SK-N-SH treated with all-trans-retinoic acid at 6 μM for 48 hours (cell line): ENCODE measurements at regions not wholly inside any gene's neighbourhood (a gene's known extent, or its start where the extent isn't known, plus 50 kb on each side); places are given as distances from the start of the nearest gene placed in this dataset.

Experiments
- ARNTL ChIP-seq: fragments of 450-650 bp; formaldehyde crosslinking; IDR thresholded peaks from 2 replicates; pipeline ENCODE4 v1.5.0; 2020; ENCODE audit warnings: low read depth, mild to moderate bottlenecking, moderate library complexity, borderline replicate concordance
- BACH2 ChIP-seq: fragments of 250-450 bp; sonication (Bioruptor Pico); IDR thresholded peaks from 2 replicates; pipeline ENCODE4 v1.9.0; 2021; ENCODE audit warnings: mild to moderate bottlenecking, borderline replicate concordance
- CREB5 ChIP-seq: fragments of 250-450 bp; sonication (Bioruptor Pico); IDR thresholded peaks from 2 replicates; pipeline ENCODE4 v1.5.1; 2020; ENCODE audit warnings: low read depth, mild to moderate bottlenecking, moderate library complexity
- RARB ChIP-seq: fragments of 250-450 bp; sonication (Bioruptor Pico); IDR thresholded peaks from 2 replicates; pipeline ENCODE4 v1.8.0; 2021; ENCODE audit warnings: mild to moderate bottlenecking, moderate library complexity
- ZFP3 ChIP-seq: fragments of 250-450 bp; sonication (Bioruptor Pico); IDR thresholded peaks from 2 replicates; pipeline ENCODE4 v1.5.0; 2020; ENCODE audit warnings: mild to moderate bottlenecking, moderate library complexity
- ZFP30 ChIP-seq: fragments of 450-650 bp; formaldehyde crosslinking; IDR thresholded peaks from 2 replicates; pipeline ENCODE4 v1.5.0; 2022; ENCODE audit warnings: mild to moderate bottlenecking, moderate library complexity
- ZNF565 ChIP-seq: fragments of 450-650 bp; formaldehyde crosslinking; conservative IDR thresholded peaks from 2 replicates; pipeline ENCODE4 v1.5.0; 2020; ENCODE audit warnings: low read depth, mild to moderate bottlenecking, moderate library complexity
- TF ChIP-seq, protein P1 (sequence below): fragments of 250-450 bp; sonication (Bioruptor Pico); IDR thresholded peaks from 2 replicates; pipeline ENCODE4 v1.8.0; 2020; ENCODE audit warnings: mild to moderate bottlenecking, moderate library complexity, borderline replicate concordance

DNA sequence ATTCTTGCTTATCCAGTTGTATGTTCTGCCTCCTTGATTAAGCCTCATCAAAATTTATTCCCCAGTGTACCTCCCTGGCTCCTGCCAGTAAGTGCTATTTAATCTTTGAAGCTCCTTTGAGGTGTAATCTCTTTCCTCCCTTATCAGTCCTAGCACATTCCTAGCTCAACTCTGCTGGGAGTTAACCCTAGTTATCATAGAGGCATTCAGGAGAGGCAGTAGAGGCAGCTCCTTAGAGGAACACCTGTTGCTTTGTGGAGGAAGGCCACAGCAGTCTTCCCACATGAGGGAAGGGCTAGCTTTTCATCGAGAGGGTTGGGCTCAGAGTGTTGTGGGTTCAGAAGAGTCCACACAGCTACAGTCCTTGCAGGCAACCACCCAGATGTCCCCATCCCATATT is 182.4 kb upstream of the ARID2 start:
- TF ChIP-seq ZFP3 (CRISPR knock-in tag) (no peak), CREB5 (no peak), BACH2 (CRISPR knock-in tag) (no peak), ZNF565 (CRISPR knock-in tag) (no peak), ARNTL (CRISPR knock-in tag) (no peak), RARB (CRISPR knock-in tag) (no peak), ZFP30 (CRISPR knock-in tag) (no peak)
- TF ChIP-seq, protein P1, sequence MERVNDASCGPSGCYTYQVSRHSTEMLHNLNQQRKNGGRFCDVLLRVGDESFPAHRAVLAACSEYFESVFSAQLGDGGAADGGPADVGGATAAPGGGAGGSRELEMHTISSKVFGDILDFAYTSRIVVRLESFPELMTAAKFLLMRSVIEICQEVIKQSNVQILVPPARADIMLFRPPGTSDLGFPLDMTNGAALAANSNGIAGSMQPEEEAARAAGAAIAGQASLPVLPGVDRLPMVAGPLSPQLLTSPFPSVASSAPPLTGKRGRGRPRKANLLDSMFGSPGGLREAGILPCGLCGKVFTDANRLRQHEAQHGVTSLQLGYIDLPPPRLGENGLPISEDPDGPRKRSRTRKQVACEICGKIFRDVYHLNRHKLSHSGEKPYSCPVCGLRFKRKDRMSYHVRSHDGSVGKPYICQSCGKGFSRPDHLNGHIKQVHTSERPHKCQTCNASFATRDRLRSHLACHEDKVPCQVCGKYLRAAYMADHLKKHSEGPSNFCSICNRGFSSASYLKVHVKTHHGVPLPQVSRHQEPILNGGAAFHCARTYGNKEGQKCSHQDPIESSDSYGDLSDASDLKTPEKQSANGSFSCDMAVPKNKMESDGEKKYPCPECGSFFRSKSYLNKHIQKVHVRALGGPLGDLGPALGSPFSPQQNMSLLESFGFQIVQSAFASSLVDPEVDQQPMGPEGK (CRISPR knock-in tag): no peak
